ENCODE measurements at regions not wholly inside any gene's neighbourhood (a gene's known extent, or its start where the extent isn't known, plus 50 kb on each side); places are given as distances from the start of the nearest gene placed in this dataset.
"Not testable (repeated sequence)": the region's sequence is repeated elsewhere in the genome, so short reads cannot be mapped to it uniquely, and the experiment has no call there.

- DNase-seq (ENCODE audit: low read depth), result not testable (repeated sequence)
Measured at GRCh38 chr10:38362514-38362913, 268.4 kb downstream of the ZNF37A start.

- not testable (repeated sequence) for DNase-seq (ENCODE audit: low read depth)
Measured at GRCh38 chr10:38364073-38364472, 269.9 kb downstream of the ZNF37A start.

GRCh38 chr10:38365917-38366316 is 271.8 kb downstream of the ZNF37A start:
- DNase-seq (ENCODE audit: low read depth), result not testable (repeated sequence)

- not testable (repeated sequence) for DNase-seq (ENCODE audit: low read depth)
Measured at GRCh38 chr10:38383800-38384199, 289.7 kb downstream of the ZNF37A start.

- not testable (repeated sequence) for DNase-seq (ENCODE audit: low read depth)
Measured at GRCh38 chr10:38386869-38387268, 292.7 kb downstream of the ZNF37A start.

- not testable (repeated sequence) for DNase-seq (ENCODE audit: low read depth)
Measured at GRCh38 chr10:38390725-38391124, 296.6 kb downstream of the ZNF37A start.

- not testable (repeated sequence) for DNase-seq (ENCODE audit: low read depth)
Measured at GRCh38 chr10:38395465-38395864, 301.3 kb downstream of the ZNF37A start.

GRCh38 chr10:38396178-38396954 is 302.2 kb downstream of the ZNF37A start:
- DNase-seq (ENCODE audit: low read depth), result not testable (repeated sequence)

- DNase-seq (ENCODE audit: low read depth), result not testable (repeated sequence)
Measured at GRCh38 chr10:38401565-38401964, 307.4 kb downstream of the ZNF37A start.

GRCh38 chr10:38402442-38403346 is 308.6 kb downstream of the ZNF37A start:
- peak; percentile 89 for DNase-seq (ENCODE audit: low read depth)

- DNase-seq (ENCODE audit: low read depth), result not testable (repeated sequence)
Measured at GRCh38 chr10:38403347-38404117, 309.4 kb downstream of the ZNF37A start.

- DNase-seq (ENCODE audit: low read depth), result not testable (repeated sequence)
Measured at GRCh38 chr10:38423634-38424033, 329.5 kb downstream of the ZNF37A start.

- DNase-seq (ENCODE audit: low read depth), result not testable (repeated sequence)
Measured at GRCh38 chr10:38430242-38430641, 336.1 kb downstream of the ZNF37A start.

GRCh38 chr10:38437359-38437758 is 343.2 kb downstream of the ZNF37A start:
- DNase-seq (ENCODE audit: low read depth), result not testable (repeated sequence)

GRCh38 chr10:38448614-38449355 is 354.6 kb downstream of the ZNF37A start:
- not testable (repeated sequence) for DNase-seq (ENCODE audit: low read depth)

GRCh38 chr10:38449618-38450017 is 355.5 kb downstream of the ZNF37A start:
- not testable (repeated sequence) for DNase-seq (ENCODE audit: low read depth)

- DNase-seq (ENCODE audit: low read depth), result not testable (repeated sequence)
Measured at GRCh38 chr10:38450372-38451057, 356.4 kb downstream of the ZNF37A start.

GRCh38 chr10:38451306-38451967 is 357.3 kb downstream of the ZNF37A start:
- not testable (repeated sequence) for DNase-seq (ENCODE audit: low read depth)
